ENCODE measurements at regions not wholly inside any gene's neighbourhood (a gene's known extent, or its start where the extent isn't known, plus 50 kb on each side); places are given as distances from the start of the nearest gene placed in this dataset.

GRCh38 chr7:96770758-96771157, 61.1 kb upstream of the SEM1 start:
- TF ChIP-seq, protein P1, sequence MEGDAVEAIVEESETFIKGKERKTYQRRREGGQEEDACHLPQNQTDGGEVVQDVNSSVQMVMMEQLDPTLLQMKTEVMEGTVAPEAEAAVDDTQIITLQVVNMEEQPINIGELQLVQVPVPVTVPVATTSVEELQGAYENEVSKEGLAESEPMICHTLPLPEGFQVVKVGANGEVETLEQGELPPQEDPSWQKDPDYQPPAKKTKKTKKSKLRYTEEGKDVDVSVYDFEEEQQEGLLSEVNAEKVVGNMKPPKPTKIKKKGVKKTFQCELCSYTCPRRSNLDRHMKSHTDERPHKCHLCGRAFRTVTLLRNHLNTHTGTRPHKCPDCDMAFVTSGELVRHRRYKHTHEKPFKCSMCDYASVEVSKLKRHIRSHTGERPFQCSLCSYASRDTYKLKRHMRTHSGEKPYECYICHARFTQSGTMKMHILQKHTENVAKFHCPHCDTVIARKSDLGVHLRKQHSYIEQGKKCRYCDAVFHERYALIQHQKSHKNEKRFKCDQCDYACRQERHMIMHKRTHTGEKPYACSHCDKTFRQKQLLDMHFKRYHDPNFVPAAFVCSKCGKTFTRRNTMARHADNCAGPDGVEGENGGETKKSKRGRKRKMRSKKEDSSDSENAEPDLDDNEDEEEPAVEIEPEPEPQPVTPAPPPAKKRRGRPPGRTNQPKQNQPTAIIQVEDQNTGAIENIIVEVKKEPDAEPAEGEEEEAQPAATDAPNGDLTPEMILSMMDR (IDR thresholded peaks at IDR 0.05): no peak
- no peak for TF ChIP-seq POLR2A (IDR thresholded peaks at IDR 0.05)
